ENCODE measurements at regions not wholly inside any gene's neighbourhood (a gene's known extent, or its start where the extent isn't known, plus 50 kb on each side); places are given as distances from the start of the nearest gene placed in this dataset.
"Not testable (repeated sequence)": the region's sequence is repeated elsewhere in the genome, so short reads cannot be mapped to it uniquely, and the experiment has no call there.

DNA sequence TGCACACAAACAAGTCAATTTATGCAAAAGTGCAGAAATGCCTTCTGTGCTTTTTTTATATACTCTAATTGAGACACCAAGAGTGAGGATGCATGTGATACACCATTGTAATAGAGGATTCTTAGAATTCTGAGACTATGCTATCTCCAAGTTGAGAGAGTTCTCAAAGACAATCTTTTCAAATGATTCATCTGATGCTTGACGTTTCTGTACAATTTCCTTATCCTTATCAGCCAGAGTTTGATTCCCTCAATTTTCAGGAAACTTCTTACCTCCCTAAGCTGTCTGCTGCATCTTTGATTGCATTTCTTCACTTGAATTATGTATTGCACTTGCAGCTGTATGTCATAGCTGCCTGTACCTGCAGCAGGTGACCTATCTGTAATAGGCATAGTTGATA is 211.3 kb upstream of the SPAG17 start:
- ChIA-PET POLR2A (no interaction called here), CTCF (no interaction called here)
- DNase-seq (ENCODE audit: extremely low spot score): no peak
- TF ChIP-seq, protein P1, sequence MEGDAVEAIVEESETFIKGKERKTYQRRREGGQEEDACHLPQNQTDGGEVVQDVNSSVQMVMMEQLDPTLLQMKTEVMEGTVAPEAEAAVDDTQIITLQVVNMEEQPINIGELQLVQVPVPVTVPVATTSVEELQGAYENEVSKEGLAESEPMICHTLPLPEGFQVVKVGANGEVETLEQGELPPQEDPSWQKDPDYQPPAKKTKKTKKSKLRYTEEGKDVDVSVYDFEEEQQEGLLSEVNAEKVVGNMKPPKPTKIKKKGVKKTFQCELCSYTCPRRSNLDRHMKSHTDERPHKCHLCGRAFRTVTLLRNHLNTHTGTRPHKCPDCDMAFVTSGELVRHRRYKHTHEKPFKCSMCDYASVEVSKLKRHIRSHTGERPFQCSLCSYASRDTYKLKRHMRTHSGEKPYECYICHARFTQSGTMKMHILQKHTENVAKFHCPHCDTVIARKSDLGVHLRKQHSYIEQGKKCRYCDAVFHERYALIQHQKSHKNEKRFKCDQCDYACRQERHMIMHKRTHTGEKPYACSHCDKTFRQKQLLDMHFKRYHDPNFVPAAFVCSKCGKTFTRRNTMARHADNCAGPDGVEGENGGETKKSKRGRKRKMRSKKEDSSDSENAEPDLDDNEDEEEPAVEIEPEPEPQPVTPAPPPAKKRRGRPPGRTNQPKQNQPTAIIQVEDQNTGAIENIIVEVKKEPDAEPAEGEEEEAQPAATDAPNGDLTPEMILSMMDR (IDR thresholded peaks at IDR 0.05; ENCODE audit: control extremely low read depth, extremely low read depth, low read depth, missing control alignments): no peak

DNA sequence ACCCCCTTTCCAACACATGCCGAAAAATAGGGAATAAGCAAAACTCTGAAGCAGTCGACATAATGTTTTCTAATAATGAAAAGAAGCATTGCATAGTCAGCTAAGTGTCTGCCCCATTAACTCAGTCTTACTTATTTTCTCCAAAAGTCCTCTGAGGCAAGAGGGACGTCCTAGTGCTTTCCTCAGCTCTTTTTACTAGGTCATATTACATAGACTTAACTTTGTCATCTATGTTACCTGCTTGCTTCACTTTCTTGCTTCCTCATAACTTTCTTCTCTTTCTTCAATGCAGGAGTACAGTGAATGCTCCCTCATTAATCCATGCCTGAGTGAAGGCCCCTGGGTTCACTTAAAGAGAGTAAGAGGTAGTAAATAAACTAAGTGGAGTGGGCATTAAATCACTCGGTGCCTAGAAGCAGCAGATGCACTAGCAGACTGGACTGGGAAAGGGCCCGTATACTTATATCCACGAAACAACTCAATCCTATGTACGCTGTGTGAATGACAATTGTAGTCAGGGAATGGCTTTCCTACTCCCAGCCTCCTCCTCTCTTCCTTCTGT is 210.5 kb upstream of the SPAG17 start:
- no peak for DNase-seq (ENCODE audit: extremely low spot score)
- CTCF ChIA-PET: interaction anchor here (0.9 kb wide), 1 partner anchor 60 kb away, joined by 3 read pairs; no protein-coding TSS in a partner anchor
- TF ChIP-seq, protein P1 (IDR thresholded peaks at IDR 0.05; ENCODE audit: control extremely low read depth, extremely low read depth, low read depth, missing control alignments): no peak
- POLR2A ChIA-PET: no interaction called here

DNA sequence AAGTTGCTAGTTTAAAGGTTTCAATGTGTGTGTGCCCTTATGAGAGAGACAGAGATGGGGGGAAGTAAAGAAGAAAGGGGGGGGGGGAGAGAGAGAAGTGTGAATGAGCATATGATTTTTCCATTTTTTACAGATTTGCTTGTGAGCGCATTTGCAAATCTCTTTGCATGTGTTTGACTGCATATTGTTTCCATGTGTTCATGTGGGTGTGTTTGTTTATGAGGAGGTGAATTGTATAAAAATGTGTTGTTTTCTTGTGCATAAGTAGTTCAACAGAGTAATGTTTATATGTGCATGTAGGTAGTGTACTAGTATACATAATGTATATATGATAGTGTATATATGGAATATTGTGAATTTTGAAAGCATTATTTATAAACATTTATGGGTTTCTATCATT is 205.9 kb upstream of the SPAG17 start:
- ChIA-PET POLR2A (no interaction called here), CTCF (interaction anchor here (1.0 to 1.1 kb wide), 2 partner anchors 31 to 44 kb away, joined by 3 read pairs; no protein-coding TSS in a partner anchor)
- DNase-seq (ENCODE audit: extremely low spot score): no peak
- TF ChIP-seq, protein P1 (IDR thresholded peaks at IDR 0.05; ENCODE audit: control extremely low read depth, extremely low read depth, low read depth, missing control alignments): no peak

DNA sequence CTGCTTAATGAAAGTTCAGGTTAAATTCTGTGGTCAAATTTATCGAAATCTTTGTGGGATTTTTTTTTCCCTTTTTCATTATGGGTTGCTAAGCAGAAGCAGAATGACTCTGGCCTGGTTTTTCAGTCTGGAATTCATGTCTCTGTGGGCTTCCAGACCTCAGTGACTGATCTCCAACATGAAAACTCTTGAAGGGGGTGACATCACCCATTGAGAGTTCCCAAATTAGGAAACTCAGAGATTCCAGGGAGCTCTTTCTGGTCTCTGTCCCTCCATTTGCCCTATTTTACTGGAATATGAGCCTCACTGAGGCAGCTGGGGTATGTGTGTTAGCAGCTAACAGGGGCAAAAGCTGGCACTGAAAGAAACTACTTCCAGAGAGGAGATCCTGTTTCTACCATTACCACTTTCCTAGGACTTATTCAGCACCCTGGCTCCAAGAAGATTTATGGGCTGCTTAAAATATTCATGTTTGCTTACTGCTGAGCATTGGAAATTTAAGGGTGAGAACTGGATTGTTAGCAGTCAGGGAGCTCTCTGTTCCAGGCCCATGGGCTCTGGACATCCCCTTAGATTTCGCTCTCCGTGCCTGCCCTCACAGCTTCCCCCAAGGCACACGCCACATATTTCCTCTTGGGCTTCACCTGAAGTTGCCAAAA is 203.4 kb upstream of the SPAG17 start:
- no peak for DNase-seq (ENCODE audit: extremely low spot score)
- TF ChIP-seq, protein P1 (IDR thresholded peaks at IDR 0.05; ENCODE audit: control extremely low read depth, extremely low read depth, low read depth, missing control alignments): no peak
- POLR2A ChIA-PET: no interaction called here
- CTCF ChIA-PET: no interaction called here

DNA sequence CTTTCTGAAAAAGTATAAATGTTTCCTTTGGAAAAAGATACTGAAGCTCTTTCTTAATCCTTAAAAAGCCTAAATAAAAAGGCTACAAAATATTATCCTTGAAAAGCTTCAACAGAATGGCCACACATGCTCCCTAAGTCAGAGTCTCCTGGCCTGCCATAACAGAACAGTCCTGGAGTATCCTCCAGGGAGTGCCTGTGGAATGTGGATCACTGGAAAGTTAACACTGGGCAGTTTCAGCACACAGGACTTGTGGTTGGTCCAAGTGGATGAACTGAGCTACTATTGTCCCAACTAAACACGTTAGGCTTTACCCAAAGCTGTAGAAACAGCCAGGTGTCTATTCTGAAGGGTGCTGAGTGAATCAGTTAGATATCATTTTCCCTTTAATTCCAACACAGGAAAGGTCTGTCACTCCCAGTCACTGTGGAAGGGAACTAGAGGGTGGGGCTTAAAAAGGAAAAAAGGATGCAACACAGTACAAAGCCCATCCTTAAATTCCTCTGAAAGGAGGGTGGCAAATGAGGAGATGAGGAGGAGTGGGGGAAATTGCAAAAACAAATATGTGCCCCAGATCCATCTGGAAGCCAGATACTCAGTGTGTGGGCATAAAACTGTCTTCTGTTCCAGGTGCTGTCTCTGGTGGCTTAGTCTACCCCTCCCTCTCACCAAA is 196.3 kb upstream of the SPAG17 start:
- DNase-seq (ENCODE audit: extremely low spot score): no peak
- ChIA-PET POLR2A (no interaction called here), CTCF (no interaction called here)
- TF ChIP-seq, protein P1 (IDR thresholded peaks at IDR 0.05; ENCODE audit: control extremely low read depth, extremely low read depth, low read depth, missing control alignments): no peak

DNA sequence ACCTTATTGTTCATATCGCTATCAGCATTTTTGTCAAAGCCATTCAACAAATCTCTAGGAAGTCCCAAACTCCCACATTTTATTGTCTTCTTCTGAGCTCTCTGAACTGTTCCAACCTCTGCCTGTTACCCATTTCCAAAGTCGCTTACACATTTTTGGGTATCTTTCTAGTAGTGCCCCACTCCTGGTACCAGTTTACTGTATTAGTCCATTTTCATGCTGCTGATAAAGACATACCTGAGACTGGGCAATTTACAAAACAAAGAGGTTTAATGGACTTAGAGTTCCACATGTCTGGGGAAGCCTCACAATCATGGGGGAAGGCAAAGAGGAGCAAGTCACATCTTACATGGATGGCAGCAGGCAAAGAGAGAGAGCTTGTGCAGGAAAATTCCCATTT is 192.2 kb upstream of the SPAG17 start:
- CTCF ChIA-PET; DNase-seq (ENCODE audit: extremely low spot score); POLR2A ChIA-PET: not testable (repeated sequence)

DNA sequence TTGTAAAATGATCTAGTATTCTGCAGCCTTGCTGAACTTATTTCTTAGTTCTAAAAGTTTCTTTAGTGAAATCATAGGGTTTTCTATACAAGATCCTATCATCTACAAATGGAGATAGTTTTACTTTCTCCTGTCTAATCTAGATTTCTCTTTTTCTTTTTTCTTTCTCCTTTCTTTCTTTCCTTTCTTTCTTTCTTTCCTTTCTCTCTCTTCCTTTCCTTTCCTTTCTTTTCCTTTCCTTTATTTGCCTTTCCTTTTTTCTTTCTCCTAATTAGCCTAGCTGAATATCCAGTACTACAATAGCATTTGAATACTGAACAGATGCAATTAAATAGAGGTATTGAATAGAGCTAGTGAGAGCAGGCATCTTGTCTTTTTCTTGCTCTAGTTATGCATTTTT is 186.6 kb upstream of the SPAG17 start:
- TF ChIP-seq, protein P1 (IDR thresholded peaks at IDR 0.05; ENCODE audit: control extremely low read depth, extremely low read depth, low read depth, missing control alignments): no peak
- ChIA-PET CTCF (interaction anchor here (1.5 kb wide), 1 partner anchor 16 kb away, joined by 3 read pairs; no protein-coding TSS in a partner anchor), POLR2A (no interaction called here)
- DNase-seq (ENCODE audit: extremely low spot score): no peak

Data from GM10248 (cell line).